OCI-LY3 (cell line): ENCODE measurements at regions not wholly inside any gene's neighbourhood (a gene's known extent, or its start where the extent isn't known, plus 50 kb on each side); places are given as distances from the start of the nearest gene placed in this dataset.

Experiments
- EZH2phosphoT487 ChIP-seq: fragments of 200-600 bp; shearing (Covaris generic); IDR thresholded peaks from 2 replicates; pipeline ENCODE4 v1.6.1; 2018; ENCODE audit warnings: antibody characterized with exemption, mixed run types, low read depth
- TF ChIP-seq, protein P1 (sequence below): fragments of 200-600, 300-600 bp; sonication (generic); IDR thresholded peaks from 2 replicates; pipeline ENCODE4 v1.5.1; 2014; ENCODE audit warnings: antibody characterized with exemption, low read length, low read depth

DNA sequence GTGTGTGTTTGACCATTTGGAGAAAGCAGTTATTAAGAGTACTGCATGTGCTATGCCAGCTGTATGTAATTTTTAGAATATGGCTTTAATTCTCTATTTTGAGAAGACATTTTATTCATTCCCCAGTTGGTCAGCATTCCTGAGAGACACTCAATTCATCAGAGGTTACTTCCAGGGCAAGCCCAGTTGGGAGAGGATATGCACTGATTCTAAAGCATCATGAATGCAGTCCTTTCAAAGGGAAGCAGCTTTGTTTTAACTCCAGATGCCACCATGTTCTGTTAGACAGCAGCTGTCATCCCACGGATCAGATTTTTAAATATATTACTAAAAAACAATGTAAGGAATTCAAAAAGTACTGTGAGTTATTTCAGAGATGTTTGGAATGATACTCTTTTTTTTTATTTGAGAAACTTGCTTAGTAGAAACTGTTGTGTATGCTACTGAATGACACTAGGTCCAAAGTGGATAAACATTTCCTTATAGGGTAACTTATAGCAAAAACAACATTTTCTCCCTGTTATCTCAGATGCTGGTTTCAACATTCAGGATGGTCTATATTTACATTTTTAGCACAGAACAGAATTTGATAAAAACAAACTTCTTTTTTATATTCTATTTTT is 149.5 kb upstream of the B3GALT2 start:
- TF ChIP-seq, protein P1, sequence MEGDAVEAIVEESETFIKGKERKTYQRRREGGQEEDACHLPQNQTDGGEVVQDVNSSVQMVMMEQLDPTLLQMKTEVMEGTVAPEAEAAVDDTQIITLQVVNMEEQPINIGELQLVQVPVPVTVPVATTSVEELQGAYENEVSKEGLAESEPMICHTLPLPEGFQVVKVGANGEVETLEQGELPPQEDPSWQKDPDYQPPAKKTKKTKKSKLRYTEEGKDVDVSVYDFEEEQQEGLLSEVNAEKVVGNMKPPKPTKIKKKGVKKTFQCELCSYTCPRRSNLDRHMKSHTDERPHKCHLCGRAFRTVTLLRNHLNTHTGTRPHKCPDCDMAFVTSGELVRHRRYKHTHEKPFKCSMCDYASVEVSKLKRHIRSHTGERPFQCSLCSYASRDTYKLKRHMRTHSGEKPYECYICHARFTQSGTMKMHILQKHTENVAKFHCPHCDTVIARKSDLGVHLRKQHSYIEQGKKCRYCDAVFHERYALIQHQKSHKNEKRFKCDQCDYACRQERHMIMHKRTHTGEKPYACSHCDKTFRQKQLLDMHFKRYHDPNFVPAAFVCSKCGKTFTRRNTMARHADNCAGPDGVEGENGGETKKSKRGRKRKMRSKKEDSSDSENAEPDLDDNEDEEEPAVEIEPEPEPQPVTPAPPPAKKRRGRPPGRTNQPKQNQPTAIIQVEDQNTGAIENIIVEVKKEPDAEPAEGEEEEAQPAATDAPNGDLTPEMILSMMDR, result no peak
- TF ChIP-seq EZH2phosphoT487, result no peak
